Astrocyte (in vitro differentiated cells and primary cell): ENCODE measurements at regions not wholly inside any gene's neighbourhood (a gene's known extent, or its start where the extent isn't known, plus 50 kb on each side); places are given as distances from the start of the nearest gene placed in this dataset.
A peak's percentile ranks its signal among the peaks of the same experiment; 100 is the strongest.

Experiments used
- DNase-seq: peaks from one replicate; pipeline ENCODE4 v3.0.0-alpha.2; 2010; ENCODE audit warnings: low read depth
- FAIRE-seq: peaks from 2 replicates; lab custom pipeline; 2011; peaks lifted over from hg19 to GRCh38; lab: Jason Lieb, UNC
- H2AFZ ChIP-seq: 2 replicates; pipeline ENCODE4 v1.6.0; 2012; ENCODE audit warnings: low read depth, low read length, inconsistent platforms
- H3K27ac ChIP-seq: 2 replicates; pipeline ENCODE4 v1.5.1; 2011; ENCODE audit warnings: low read depth, low read length, inconsistent platforms
- H3K27me3 ChIP-seq: 2 replicates; pipeline ENCODE4 v1.6.0; 2011; ENCODE audit warnings: low read length, inconsistent platforms; ENCODE audit not compliant: insufficient read depth
- H3K36me3 ChIP-seq: 2 replicates; pipeline ENCODE4 v1.5.1; 2011; ENCODE audit warnings: low read length, inconsistent platforms; ENCODE audit not compliant: insufficient read depth
- H3K4me1 ChIP-seq: 2 replicates; pipeline ENCODE4 v1.5.1; 2011; ENCODE audit warnings: low read length, inconsistent platforms; ENCODE audit not compliant: insufficient read depth
- H3K4me2 ChIP-seq: 2 replicates; pipeline ENCODE4 v1.6.0; 2012; ENCODE audit warnings: low read length, inconsistent platforms
- H3K4me3 ChIP-seq: 2 replicates; pipeline ENCODE4 v1.5.1; 2011; ENCODE audit warnings: low read depth, mild to moderate bottlenecking, low read length, inconsistent platforms; ENCODE audit not compliant: insufficient read depth
- H3K79me2 ChIP-seq: 2 replicates; pipeline ENCODE4 v1.6.0; 2012; ENCODE audit warnings: mild to moderate bottlenecking, low read length, inconsistent platforms; ENCODE audit not compliant: insufficient read depth
- H3K9ac ChIP-seq: 2 replicates; pipeline ENCODE4 v1.6.0; 2012; ENCODE audit warnings: mild to moderate bottlenecking, low read length, inconsistent platforms
- H3K9me3 ChIP-seq: 2 replicates; pipeline ENCODE4 v1.5.1; 2012; ENCODE audit warnings: low read depth, mild to moderate bottlenecking, low read length, inconsistent platforms; ENCODE audit not compliant: insufficient read depth
- H4K20me1 ChIP-seq: 2 replicates; pipeline ENCODE4 v1.6.0; 2012; ENCODE audit warnings: low read length, inconsistent platforms; ENCODE audit not compliant: insufficient read depth
- H3K27ac Mint-ChIP-seq: one replicate; pipeline ENCODE4 v1.8.0; 2021; ENCODE audit warnings: mild to moderate bottlenecking, mixed read lengths; ENCODE audit not compliant: unreplicated experiment
- H3K27me3 Mint-ChIP-seq: one replicate; pipeline ENCODE4 v1.8.0; 2021; ENCODE audit warnings: low read depth, mixed read lengths; ENCODE audit not compliant: unreplicated experiment
- H3K36me3 Mint-ChIP-seq: one replicate; pipeline ENCODE4 v1.8.0; 2021; ENCODE audit warnings: low read depth, mixed read lengths; ENCODE audit not compliant: unreplicated experiment
- H3K4me1 Mint-ChIP-seq: one replicate; pipeline ENCODE4 v1.8.0; 2021; ENCODE audit warnings: low read depth, mixed read lengths; ENCODE audit not compliant: unreplicated experiment
- H3K4me3 Mint-ChIP-seq: one replicate; pipeline ENCODE4 v1.8.0; 2021; ENCODE audit warnings: mild to moderate bottlenecking, moderate library complexity, mixed read lengths; ENCODE audit not compliant: unreplicated experiment
- H3K9me3 Mint-ChIP-seq: one replicate; pipeline ENCODE4 v1.8.0; 2021; ENCODE audit warnings: mild to moderate bottlenecking, mixed read lengths; ENCODE audit not compliant: unreplicated experiment
- CTCF ChIP-seq: IDR thresholded peaks from 2 replicates; pipeline ENCODE4 v1.5.1; 2011; ENCODE audit warnings: low read depth, mild to moderate bottlenecking, inconsistent platforms, low read length, moderate library complexity; ENCODE audit not compliant: insufficient read depth
- EZH2 ChIP-seq: IDR thresholded peaks from 2 replicates; pipeline ENCODE4 v1.6.1; 2012; ENCODE audit warnings: mild to moderate bottlenecking, low read length, inconsistent platforms; ENCODE audit not compliant: insufficient read depth

GRCh38 chr4:128525387-128525786 lies 237.8 kb upstream of the PGRMC2 start:
- no peak overlapping the region for H3K4me3 Mint-ChIP-seq

GRCh38 chr4:128524311-128524710 lies 236.7 kb upstream of the PGRMC2 start:
- H3K4me1 ChIP-seq, result peaks cover 55% of the 10 kb centered on the region
- H3K9ac ChIP-seq, result peak overlapping the region; percentile 42
- FAIRE-seq (no peak), DNase-seq (peak; percentile 92)
- peak overlapping the region; percentile 67 for H2AFZ ChIP-seq
- H3K36me3 ChIP-seq, result no peaks in the 10 kb centered on the region
- H3K4me2 ChIP-seq, result peak overlapping the region; percentile 6
- no peak overlapping the region for H3K4me3 ChIP-seq
- H3K4me1 Mint-ChIP-seq, result peaks cover 66% of the 10 kb centered on the region
- no peak for TF ChIP-seq CTCF
- TF ChIP-seq EZH2, result no peak
- H3K4me3 Mint-ChIP-seq, result no peak overlapping the region
- no peaks in the 10 kb centered on the region for H3K27me3 ChIP-seq
- no peaks in the 10 kb centered on the region for H4K20me1 ChIP-seq
- peak overlapping the region; percentile 74 for H3K27ac ChIP-seq
- H3K27ac Mint-ChIP-seq, result peak overlapping the region; percentile 98
- H3K27me3 Mint-ChIP-seq, result no peaks in the 10 kb centered on the region
- peaks cover 7% of the 10 kb centered on the region for H3K36me3 Mint-ChIP-seq
- H3K9me3 Mint-ChIP-seq, result peaks cover 3% of the 10 kb centered on the region
- H3K79me2 ChIP-seq, result no peaks in the 10 kb centered on the region
- H3K9me3 ChIP-seq, result no peaks in the 10 kb centered on the region

More at GRCh38 chr4:128525387-128525786, 237.8 kb upstream of the PGRMC2 start:
- H3K4me1 ChIP-seq, result peaks cover 54% of the 10 kb centered on the region
- Mint-ChIP-seq H3K9me3 (peaks cover 3% of the 10 kb centered on the region), H3K27me3 (no peaks in the 10 kb centered on the region), H3K4me1 (peaks cover 72% of the 10 kb centered on the region), H3K27ac (peak overlapping the region; percentile 98), H3K36me3 (peaks cover 7% of the 10 kb centered on the region)
- DNase-seq (peak; percentile 64), FAIRE-seq (no peak)
- no peaks in the 10 kb centered on the region for H3K9me3 ChIP-seq
- no peaks in the 10 kb centered on the region for H3K27me3 ChIP-seq
- peak overlapping the region; percentile 94 for H3K27ac ChIP-seq
- H3K4me3 ChIP-seq, result no peak overlapping the region
- H3K36me3 ChIP-seq, result no peaks in the 10 kb centered on the region
- no peaks in the 10 kb centered on the region for H3K79me2 ChIP-seq
- no peak overlapping the region for H2AFZ ChIP-seq
- no peaks in the 10 kb centered on the region for H4K20me1 ChIP-seq
- peak overlapping the region; percentile 16 for H3K4me2 ChIP-seq
- peak overlapping the region; percentile 45 for H3K9ac ChIP-seq
- TF ChIP-seq EZH2 (no peak), CTCF (no peak)

- no peaks in the 10 kb centered on the region for H3K27me3 Mint-ChIP-seq
- FAIRE-seq (peak; percentile 70), DNase-seq (peak; percentile 83)
- peak overlapping the region; percentile 67 for H3K27ac Mint-ChIP-seq
- H3K4me1 ChIP-seq, result peaks cover 61% of the 10 kb centered on the region
- peak overlapping the region; percentile 55 for H3K9ac ChIP-seq
- no peak overlapping the region for H3K4me3 Mint-ChIP-seq
- TF ChIP-seq CTCF, result no peak
- no peak for TF ChIP-seq EZH2
- no peak overlapping the region for H2AFZ ChIP-seq
- peaks cover 66% of the 10 kb centered on the region for H3K4me1 Mint-ChIP-seq
- H3K36me3 Mint-ChIP-seq, result peaks cover 7% of the 10 kb centered on the region
- no peaks in the 10 kb centered on the region for H3K79me2 ChIP-seq
- no peaks in the 10 kb centered on the region for H3K36me3 ChIP-seq
- H3K9me3 Mint-ChIP-seq, result peaks cover 3% of the 10 kb centered on the region
- H3K27me3 ChIP-seq, result no peaks in the 10 kb centered on the region
- peak overlapping the region; percentile 70 for H3K27ac ChIP-seq
- no peaks in the 10 kb centered on the region for H3K9me3 ChIP-seq
- no peaks in the 10 kb centered on the region for H4K20me1 ChIP-seq
- H3K4me3 ChIP-seq, result no peak overlapping the region
- peak overlapping the region; percentile 49 for H3K4me2 ChIP-seq
Observed at GRCh38 chr4:128521648-128522111, 234.1 kb upstream of the PGRMC2 start.
